CD14-positive monocyte (primary cell): ENCODE measurements at regions not wholly inside any gene's neighbourhood (a gene's known extent, or its start where the extent isn't known, plus 50 kb on each side); places are given as distances from the start of the nearest gene placed in this dataset.

ENCODE experiments used
- DNase-seq, 3 donors: peaks; one replicate each; pipeline ENCODE4 v3.0.0-alpha.2; 2011 to 2022
- H2AFZ ChIP-seq: 2 replicates; pipeline ENCODE4 v1.6.0; 2012; ENCODE audit warnings: mild to moderate bottlenecking, low read depth, low read length, inconsistent platforms; ENCODE audit not compliant: insufficient read depth, poor library complexity, severe bottlenecking
- H3K27ac ChIP-seq, 2 donors: 1 replicate in 1 of 2; 2 replicates in 1 of 2; pipeline ENCODE4 v1.5.1; 2012 to 2013; ENCODE audit warnings: low read length in 2 of 2, control low read depth in 1 of 2, inconsistent platforms in 1 of 2, low read depth in 1 of 2, mild to moderate bottlenecking in 1 of 2
- H3K27me3 ChIP-seq, 2 donors: one replicate each; pipeline versions ENCODE4 v1.6.0 to v1.6.1; 2011 to 2013; ENCODE audit warnings: low read length in 2 of 2; ENCODE audit not compliant: control insufficient read depth in 2 of 2, insufficient read depth in 2 of 2
- H3K36me3 ChIP-seq, 2 donors: replicated peaks in 1 of 2; 1 replicate in 1 of 2; 2 replicates in 1 of 2; pipeline versions ENCODE4 v1.5.1 to v1.6.1; 2012 to 2013; ENCODE audit warnings: low read length in 2 of 2, control low read depth in 1 of 2, inconsistent platforms in 1 of 2, mild to moderate bottlenecking in 1 of 2; ENCODE audit not compliant: insufficient read depth in 2 of 2, control insufficient read depth in 1 of 2
- H3K4me1 ChIP-seq, 2 donors: 1 replicate in 1 of 2; 2 replicates in 1 of 2; pipeline versions ENCODE4 v1.5.1 to v1.6.1; 2012 to 2013; ENCODE audit warnings: low read length in 2 of 2, control low read depth in 1 of 2, inconsistent platforms in 1 of 2, mild to moderate bottlenecking in 1 of 2, moderate library complexity in 1 of 2; ENCODE audit not compliant: insufficient read depth in 2 of 2, control insufficient read depth in 1 of 2
- H3K4me2 ChIP-seq: replicated peaks from 2 replicates; pipeline ENCODE3; 2012; ENCODE audit warnings: low read length, moderate library complexity, mild to moderate bottlenecking; ENCODE audit not compliant: poor library complexity, severe bottlenecking; ENCODE audit errors: extremely low read depth
- H3K4me3 ChIP-seq, 3 experiments: fragments of 200-600 bp in 1 of 3; sonication (generic) in 1 of 3; replicated peaks in 1 of 3; 1 replicate in 2 of 3; 2 replicates in 1 of 3; pipeline ENCODE4 v1.5.1; 2011 to 2013; ENCODE audit warnings: low read length in 3 of 3, mild to moderate bottlenecking in 3 of 3, control low read depth in 2 of 3, low read depth in 2 of 3, inconsistent platforms in 1 of 3, moderate library complexity in 1 of 3
- H3K79me2 ChIP-seq: 2 replicates; pipeline ENCODE4 v1.6.0; 2012; ENCODE audit warnings: mild to moderate bottlenecking, control low read depth, inconsistent platforms, low read length, moderate library complexity; ENCODE audit not compliant: insufficient read depth
- H3K9ac ChIP-seq: 2 replicates; pipeline ENCODE4 v1.6.0; 2017; ENCODE audit warnings: low read length, mild to moderate bottlenecking; ENCODE audit not compliant: insufficient read depth, poor library complexity, severe bottlenecking
- H3K9me3 ChIP-seq, 2 donors: replicated peaks in 1 of 2; 1 replicate in 1 of 2; 2 replicates in 1 of 2; pipeline versions ENCODE4 v1.5.1 to v1.6.1; 2012 to 2013; ENCODE audit warnings: low read length in 2 of 2, control low read depth in 1 of 2; ENCODE audit not compliant: control insufficient read depth in 1 of 2, insufficient read depth in 1 of 2
- H4K20me1 ChIP-seq: 2 replicates; pipeline ENCODE4 v1.6.0; 2012; ENCODE audit warnings: mild to moderate bottlenecking, low read length, control low read depth, moderate library complexity; ENCODE audit not compliant: insufficient read depth
- H3K27ac Mint-ChIP-seq, 7 donors: one replicate each; pipeline ENCODE4 v1.8.0; 2020; ENCODE audit warnings: mild to moderate bottlenecking in 7 of 7, mixed read lengths in 7 of 7, moderate library complexity in 6 of 7, inconsistent platforms in 2 of 7
- H3K27me3 Mint-ChIP-seq, 3 donors: one replicate each; pipeline ENCODE4 v1.8.0; 2021 to 2022; ENCODE audit warnings: low read depth in 3 of 3, mild to moderate bottlenecking in 3 of 3, mixed read lengths in 3 of 3, moderate library complexity in 3 of 3, inconsistent platforms in 1 of 3
- H3K36me3 Mint-ChIP-seq, 2 donors: one replicate each; pipeline ENCODE4 v1.8.0; 2020; ENCODE audit warnings: mixed read lengths in 2 of 2, inconsistent platforms in 1 of 2, mild to moderate bottlenecking in 1 of 2
- H3K4me1 Mint-ChIP-seq: one replicate; pipeline ENCODE4 v1.8.0; 2020; ENCODE audit warnings: mild to moderate bottlenecking, mixed read lengths
- H3K4me3 Mint-ChIP-seq, 2 donors: one replicate each; pipeline ENCODE4 v1.8.0; 2020; ENCODE audit warnings: mild to moderate bottlenecking in 2 of 2, mixed read lengths in 2 of 2, moderate library complexity in 1 of 2
- H3K9me3 Mint-ChIP-seq, 7 donors: one replicate each; pipeline ENCODE4 v1.8.0; 2020 to 2022; ENCODE audit warnings: mixed read lengths in 7 of 7, mild to moderate bottlenecking in 6 of 7, moderate library complexity in 6 of 7, inconsistent platforms in 2 of 7
- CTCF ChIP-seq: fragments of 200-600 bp; IDR thresholded peaks from one replicate; pipeline ENCODE4 v1.8.0; 2022; ENCODE audit warnings: antibody characterized with exemption, mild to moderate bottlenecking
- WGBS: methylation state at CpG from one replicate; pipeline ENCODE4 v1.1.5; 2013; ENCODE audit warnings: missing lambda C conversion rate; ENCODE audit not compliant: insufficient coverage; 5-methylcytosine and 5-hydroxymethylcytosine counted together
- intact Hi-C, 2 donors: fragments of 100-400 bp; cut with micrococcal nuclease; formaldehyde crosslinking; loops; one replicate each; pipeline versions ENCODE4 v1.15.0 to v1.15.1; 2023

- Mint-ChIP-seq H3K4me1 (peaks cover 13% of the 10 kb centered on the region), H3K36me3 (no peaks in the 10 kb centered on the region), H3K27me3 (peaks cover 0 to 6% (median 1%) of the 10 kb centered on the region in 3 donors), H3K27ac (no peak overlapping the region), H3K9me3 (peaks cover 0 to 2% (median 0%) of the 10 kb centered on the region in 7 donors), H3K4me3 (no peak overlapping the region)
- H3K27me3 ChIP-seq = no peaks in the 10 kb centered on the region
- H3K27ac ChIP-seq = no peak overlapping the region
- no peaks in the 10 kb centered on the region for H4K20me1 ChIP-seq
- no peak overlapping the region for H2AFZ ChIP-seq
- H3K4me3 ChIP-seq = no peak overlapping the region
- H3K9ac ChIP-seq = no peak overlapping the region
- H3K9me3 ChIP-seq = no peaks in the 10 kb centered on the region
- TF ChIP-seq CTCF = no peak
- H3K4me2 ChIP-seq = no peak overlapping the region
- intact Hi-C loops = loop anchor here (5.0 to 10.0 kb wide), 3 partner anchors 350 to 540 kb away; partner anchors contain the start of gene AFTPH (in 2 of the 2)
- no peaks in the 10 kb centered on the region for H3K79me2 ChIP-seq
- H3K36me3 ChIP-seq = no peaks in the 10 kb centered on the region
- DNase-seq = no peak
- peaks cover 6 to 8% of the 10 kb centered on the region in 2 donors for H3K4me1 ChIP-seq
- WGBS = no CpG with 5 or more reads among the region's 1 CpG
These were observed 114.6 kb upstream of the SLC1A4 start for GRCh38 chr2:64874593-64874992.

DNA sequence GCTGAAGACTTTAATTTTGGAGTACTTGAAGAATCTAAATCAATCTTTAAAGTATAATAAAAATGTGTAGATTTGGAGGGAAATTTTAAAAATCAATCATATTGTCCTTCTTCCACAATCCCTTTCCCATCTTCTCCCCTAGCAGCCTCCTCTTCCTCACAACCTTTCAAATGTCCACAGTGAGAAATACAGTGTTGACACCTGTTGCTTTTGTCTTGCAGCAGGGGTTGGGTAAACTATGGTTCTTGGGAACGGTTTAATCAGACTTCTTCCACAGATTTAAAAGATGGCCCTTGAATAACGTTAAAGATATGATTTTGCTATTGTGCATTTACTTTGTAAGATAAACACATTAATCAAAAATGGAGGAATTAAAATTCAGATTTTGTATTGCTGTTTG lies 113.8 kb upstream of the SLC1A4 start:
- H3K4me3 ChIP-seq = no peak overlapping the region
- DNase-seq = no peak
- Mint-ChIP-seq H3K9me3 (peaks cover 0 to 2% (median 0%) of the 10 kb centered on the region in 7 donors), H3K27me3 (peaks cover 0 to 6% (median 4%) of the 10 kb centered on the region in 3 donors), H3K27ac (no peak overlapping the region), H3K36me3 (no peaks in the 10 kb centered on the region), H3K4me3 (no peak overlapping the region), H3K4me1 (peaks cover 11% of the 10 kb centered on the region)
- H3K4me2 ChIP-seq = no peak overlapping the region
- H3K27ac ChIP-seq = no peak overlapping the region
- H2AFZ ChIP-seq = no peak overlapping the region
- no peaks in the 10 kb centered on the region for H4K20me1 ChIP-seq
- H3K27me3 ChIP-seq = no peaks in the 10 kb centered on the region
- no peaks in the 10 kb centered on the region for H3K36me3 ChIP-seq
- no peak overlapping the region for H3K9ac ChIP-seq
- WGBS = no CpG with 5 or more reads among the region's 2 CpGs
- no peak for TF ChIP-seq CTCF
- no peaks in the 10 kb centered on the region for H3K79me2 ChIP-seq
- no peaks in the 10 kb centered on the region for H3K9me3 ChIP-seq
- H3K4me1 ChIP-seq = peaks cover 6 to 8% of the 10 kb centered on the region in 2 donors
- intact Hi-C loops = loop anchor here (10.0 kb wide), 2 partner anchors 351 to 541 kb away; partner anchors contain the start of gene AFTPH (in 1 of the 2)
